ENCODE measurements at regions not wholly inside any gene's neighbourhood (a gene's known extent, or its start where the extent isn't known, plus 50 kb on each side); places are given as distances from the start of the nearest gene placed in this dataset.
A peak's percentile ranks its signal among the peaks of the same experiment; 100 is the strongest.

DNA sequence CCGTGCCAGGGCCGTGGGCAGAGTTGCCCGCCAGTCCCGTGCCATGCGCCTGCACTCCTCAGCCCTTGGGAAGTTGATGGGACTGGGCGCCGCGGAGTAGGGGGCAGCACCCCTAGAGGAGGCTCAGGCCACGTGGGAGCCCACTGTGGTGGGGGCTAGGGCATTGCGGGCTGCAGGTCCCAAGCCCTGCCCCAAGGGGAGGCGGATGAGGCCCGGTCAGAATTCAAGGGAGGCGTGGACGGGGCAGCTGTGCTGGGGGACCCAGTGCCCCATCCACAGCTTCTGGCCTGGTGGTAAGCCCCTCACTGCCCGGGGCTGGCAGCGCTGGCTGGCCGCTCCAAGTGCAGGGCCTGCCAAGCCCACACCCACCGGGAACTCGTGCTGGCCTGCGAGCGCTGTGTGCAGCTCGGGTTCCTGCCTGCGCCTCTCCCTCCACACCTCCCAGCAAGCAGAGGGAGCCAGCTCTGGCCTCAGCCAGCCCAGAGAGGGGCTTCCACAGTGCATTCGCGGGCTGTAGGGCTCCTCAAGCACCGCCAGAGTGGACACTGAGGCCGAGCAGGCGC, 317.8 kb downstream of the HAO1 start:
- H3K4me3 Mint-ChIP-seq, result no peak overlapping the region
- H3K9me3 Mint-ChIP-seq, result peaks cover 3% of the 10 kb centered on the region
- H3K4me1 Mint-ChIP-seq (ENCODE audit: low read depth in 2 of 2), result no peaks in the 10 kb centered on the region
- H3K36me3 Mint-ChIP-seq, result peaks cover 4% of the 10 kb centered on the region
- H3K27ac Mint-ChIP-seq, result no peak overlapping the region
- ATAC-seq (peak in 1 of 2 donors; percentile 33), DNase-seq (ENCODE audit: low spot score) (no peak)
- no peaks in the 10 kb centered on the region for H3K27me3 Mint-ChIP-seq

DNA sequence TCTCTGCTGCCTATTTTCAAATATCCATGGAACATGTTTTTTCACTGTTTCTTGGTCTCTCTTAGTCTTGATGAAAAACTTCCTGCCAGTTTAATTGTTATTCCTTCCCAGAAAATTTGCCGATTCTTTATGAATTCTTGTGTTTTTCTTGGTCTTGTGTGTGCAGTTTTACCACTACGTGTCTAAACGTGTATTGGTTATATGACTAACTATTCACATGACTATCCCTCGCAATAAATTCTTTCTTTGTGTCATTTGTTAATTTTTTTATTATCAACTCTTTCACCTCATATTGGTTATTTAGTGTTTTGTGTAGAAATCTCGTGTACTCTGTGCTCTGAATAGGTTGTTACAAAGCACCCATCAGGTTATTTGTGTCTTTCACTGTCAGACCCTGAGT, 315.4 kb downstream of the HAO1 start:
- H3K4me3 Mint-ChIP-seq, result no peak overlapping the region
- no peak for DNase-seq (ENCODE audit: low spot score)
- no peaks in the 10 kb centered on the region for H3K4me1 Mint-ChIP-seq (ENCODE audit: low read depth in 2 of 2)
- H3K27ac Mint-ChIP-seq, result no peak overlapping the region
- peaks cover 4% of the 10 kb centered on the region for H3K36me3 Mint-ChIP-seq
- no peak for ATAC-seq
- H3K9me3 Mint-ChIP-seq, result peaks cover 3% of the 10 kb centered on the region
- no peaks in the 10 kb centered on the region for H3K27me3 Mint-ChIP-seq

DNA sequence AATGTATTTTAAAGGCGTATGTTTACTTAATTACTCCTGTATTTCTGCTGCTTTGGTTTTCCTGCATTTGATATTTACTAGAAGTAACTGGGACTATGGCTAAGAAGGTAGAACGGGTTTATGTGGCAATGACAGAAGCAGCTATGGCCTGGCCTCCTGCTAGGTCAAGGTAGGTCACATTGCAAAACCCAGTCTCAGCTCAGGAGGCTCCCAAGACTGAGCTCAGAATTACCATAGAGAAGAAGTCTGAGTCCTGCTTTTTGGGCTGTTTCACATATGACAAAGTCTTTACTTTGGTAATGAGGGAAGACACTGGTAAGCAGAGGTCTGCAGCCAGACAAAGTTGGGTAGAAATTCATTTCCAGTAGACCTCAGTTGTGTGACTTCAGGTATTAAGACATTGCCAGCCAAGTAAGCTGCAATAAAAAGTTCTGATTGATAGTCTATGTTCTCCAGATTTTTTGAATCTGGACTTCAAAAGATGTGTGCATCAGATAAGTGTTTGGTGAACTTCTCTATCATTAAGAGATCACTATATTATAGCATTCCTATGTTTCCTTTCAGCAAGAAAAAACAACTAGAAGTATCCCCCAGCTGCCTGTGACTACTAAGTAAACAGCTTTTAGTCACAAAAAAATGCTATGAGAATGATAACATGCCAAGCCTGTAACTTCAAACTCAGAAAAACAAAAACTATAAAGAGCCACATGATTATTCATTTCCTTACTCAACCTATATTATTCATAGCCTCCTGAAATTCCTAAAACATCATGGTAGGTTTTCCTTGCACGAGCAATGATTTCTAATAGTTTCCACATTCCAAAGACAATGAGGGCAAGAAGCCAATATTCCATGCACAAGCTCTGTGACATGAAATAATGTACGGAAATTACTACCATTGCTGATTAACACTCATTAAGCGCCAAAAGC, 312.3 kb downstream of the HAO1 start:
- Mint-ChIP-seq H3K36me3 (peaks cover 4% of the 10 kb centered on the region), H3K27ac (no peak overlapping the region), H3K4me3 (no peak overlapping the region), H3K9me3 (no peaks in the 10 kb centered on the region), H3K4me1 (ENCODE audit: low read depth in 2 of 2) (no peaks in the 10 kb centered on the region), H3K27me3 (no peaks in the 10 kb centered on the region)
- DNase-seq (ENCODE audit: low spot score), result no peak
- no peak for ATAC-seq

DNA sequence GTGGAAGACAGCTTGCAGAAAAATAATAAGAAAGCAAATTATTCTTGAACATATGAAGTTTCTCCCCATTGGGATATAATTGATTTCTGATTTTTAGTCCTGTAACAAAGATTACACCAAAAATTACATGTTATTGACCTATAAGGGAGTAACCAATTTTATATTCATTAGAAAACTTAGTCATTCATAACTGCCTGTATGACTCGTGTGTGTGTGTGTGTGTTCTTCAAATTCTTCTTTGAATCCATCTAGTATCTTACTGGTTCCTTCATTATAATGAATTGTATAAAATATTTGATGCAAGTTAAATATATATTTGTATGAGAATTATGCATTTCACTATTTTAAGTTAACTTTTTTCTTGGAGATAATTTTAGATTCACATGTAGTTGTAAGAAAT, 310.4 kb downstream of the HAO1 start:
- Mint-ChIP-seq H3K4me3 (no peak overlapping the region), H3K9me3 (peaks cover 7% of the 10 kb centered on the region), H3K27me3 (no peaks in the 10 kb centered on the region), H3K36me3 (peaks cover 2% of the 10 kb centered on the region), H3K27ac (no peak overlapping the region), H3K4me1 (ENCODE audit: low read depth in 2 of 2) (no peaks in the 10 kb centered on the region)
- DNase-seq (ENCODE audit: low spot score), result no peak
- no peak for ATAC-seq

DNA sequence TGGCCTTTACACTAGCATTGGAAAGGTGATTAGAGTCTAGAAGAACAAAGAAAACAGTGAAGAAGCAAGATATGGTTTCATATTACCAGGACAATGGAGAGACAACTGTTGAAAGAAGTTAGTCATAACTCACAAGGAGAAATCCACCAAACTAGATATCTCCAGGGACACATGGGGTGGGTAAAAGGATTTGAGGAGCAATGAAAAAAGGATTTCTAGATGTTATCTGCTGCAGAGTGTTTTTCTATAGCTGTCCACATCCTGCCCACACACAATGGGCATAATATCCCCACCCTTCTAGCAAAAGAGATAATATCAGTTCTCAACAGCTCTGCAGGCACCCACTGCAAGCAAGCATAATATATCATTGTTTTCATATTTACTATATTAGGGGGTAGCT, 303.1 kb downstream of the HAO1 start:
- Mint-ChIP-seq H3K4me1 (ENCODE audit: low read depth in 2 of 2) (no peaks in the 10 kb centered on the region), H3K36me3 (no peaks in the 10 kb centered on the region), H3K27ac (no peak overlapping the region), H3K4me3 (no peak overlapping the region), H3K9me3 (peaks cover 7% of the 10 kb centered on the region), H3K27me3 (no peaks in the 10 kb centered on the region)
- ATAC-seq, result no peak
- no peak for DNase-seq (ENCODE audit: low spot score)

DNA sequence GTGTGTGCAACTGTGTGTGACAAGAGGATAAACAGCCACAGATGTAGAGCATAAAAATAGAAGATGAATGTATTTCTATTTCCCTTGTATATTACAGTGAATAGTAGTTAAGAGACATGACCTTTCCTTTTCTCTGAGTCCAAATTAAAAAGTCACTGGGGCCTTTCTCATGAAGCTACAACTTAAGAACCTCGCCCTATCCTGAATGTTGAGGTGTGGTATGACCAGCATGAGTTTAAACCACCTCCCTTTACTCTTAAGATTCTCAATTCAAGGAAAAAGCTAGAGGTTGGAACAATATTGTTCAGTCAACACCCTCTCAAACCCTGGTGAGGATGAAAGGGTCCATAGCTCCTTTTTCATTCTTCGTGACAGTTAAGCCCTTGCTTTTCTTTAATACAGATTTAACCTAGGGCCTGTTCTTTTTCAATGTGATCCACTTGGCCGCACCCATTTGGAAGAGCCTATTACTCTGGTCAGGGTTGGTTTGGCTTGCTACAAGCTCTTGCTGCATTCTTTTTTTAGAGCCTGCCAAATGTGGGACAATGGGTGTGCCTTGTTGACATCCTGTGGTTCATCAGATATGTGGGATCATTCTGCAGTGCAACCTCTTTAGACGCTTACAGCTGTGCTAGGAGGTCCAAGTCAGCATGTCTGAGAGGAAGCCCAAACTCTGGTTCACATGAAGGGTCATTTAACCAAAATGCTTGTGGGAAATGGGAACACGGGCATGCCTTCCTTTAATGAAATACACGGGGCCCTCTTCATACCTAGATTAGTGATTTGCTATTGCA, 290.0 kb downstream of the HAO1 start:
- peaks cover 9% of the 10 kb centered on the region for H3K9me3 Mint-ChIP-seq
- ATAC-seq (no peak), DNase-seq (ENCODE audit: low spot score) (no peak)
- no peaks in the 10 kb centered on the region for H3K4me1 Mint-ChIP-seq (ENCODE audit: low read depth in 2 of 2)
- no peak overlapping the region for H3K27ac Mint-ChIP-seq
- H3K4me3 Mint-ChIP-seq, result no peak overlapping the region
- H3K36me3 Mint-ChIP-seq, result no peaks in the 10 kb centered on the region
- H3K27me3 Mint-ChIP-seq, result no peaks in the 10 kb centered on the region

DNA sequence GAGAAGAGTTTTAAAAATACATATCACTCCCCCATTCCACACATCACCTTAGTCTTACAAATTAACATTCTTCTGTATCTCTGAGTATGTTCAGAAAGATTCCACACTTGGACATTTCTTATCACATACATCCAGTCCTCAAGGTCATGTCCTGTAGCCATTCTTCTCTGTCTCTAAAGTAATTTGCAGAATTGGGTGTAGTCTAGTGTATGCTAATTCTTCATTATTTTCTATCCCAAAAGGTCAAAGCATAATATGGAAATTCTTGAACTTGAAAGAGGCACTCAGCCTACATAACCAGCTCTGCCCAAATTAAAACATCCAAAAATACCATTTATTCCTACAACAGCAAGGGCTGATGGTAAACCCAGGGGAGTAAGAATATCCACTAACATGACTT, 286.0 kb downstream of the HAO1 start:
- Mint-ChIP-seq H3K4me3 (no peak overlapping the region), H3K4me1 (ENCODE audit: low read depth in 2 of 2) (no peaks in the 10 kb centered on the region), H3K36me3 (no peaks in the 10 kb centered on the region), H3K9me3 (peaks cover 8% of the 10 kb centered on the region), H3K27ac (no peak overlapping the region), H3K27me3 (no peaks in the 10 kb centered on the region)
- no peak for DNase-seq (ENCODE audit: low spot score)
- no peak for ATAC-seq

DNA sequence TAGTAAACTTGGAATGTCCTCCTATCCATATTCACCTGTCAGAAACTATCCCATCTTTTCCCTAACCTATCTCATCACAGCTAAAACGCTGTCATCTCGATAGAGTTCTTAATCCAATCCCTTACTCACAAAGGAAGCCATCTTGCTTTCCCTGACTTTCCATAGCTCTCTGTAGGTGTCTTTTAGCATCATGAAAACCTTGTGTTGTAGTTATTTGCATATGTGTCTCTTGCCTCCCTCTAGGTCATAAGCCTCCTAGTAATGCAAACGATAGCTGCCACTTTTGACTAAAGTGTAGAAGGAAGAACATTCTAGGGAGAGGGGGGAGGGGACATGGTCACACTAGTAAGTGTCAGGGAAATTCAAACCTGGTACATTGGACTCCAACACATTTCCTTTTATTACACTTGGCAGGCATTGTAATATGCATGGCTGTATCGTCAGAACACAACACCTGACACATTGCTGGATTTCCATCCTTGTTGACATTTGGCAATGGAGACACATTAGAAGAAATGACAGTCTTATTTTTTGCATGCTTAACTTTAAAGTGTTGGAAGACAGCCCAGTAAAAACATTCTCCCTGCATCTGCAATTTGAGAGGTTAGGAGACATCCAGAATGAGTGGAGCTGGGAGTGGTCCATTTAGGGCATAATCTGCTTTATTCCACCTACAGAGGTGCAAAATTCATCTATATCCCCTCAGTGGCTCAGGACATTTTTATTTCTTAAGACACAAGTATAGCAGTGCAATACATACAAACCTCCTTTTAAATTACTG, 283.4 kb downstream of the HAO1 start:
- no peak overlapping the region for H3K4me3 Mint-ChIP-seq
- H3K36me3 Mint-ChIP-seq, result no peaks in the 10 kb centered on the region

DNA sequence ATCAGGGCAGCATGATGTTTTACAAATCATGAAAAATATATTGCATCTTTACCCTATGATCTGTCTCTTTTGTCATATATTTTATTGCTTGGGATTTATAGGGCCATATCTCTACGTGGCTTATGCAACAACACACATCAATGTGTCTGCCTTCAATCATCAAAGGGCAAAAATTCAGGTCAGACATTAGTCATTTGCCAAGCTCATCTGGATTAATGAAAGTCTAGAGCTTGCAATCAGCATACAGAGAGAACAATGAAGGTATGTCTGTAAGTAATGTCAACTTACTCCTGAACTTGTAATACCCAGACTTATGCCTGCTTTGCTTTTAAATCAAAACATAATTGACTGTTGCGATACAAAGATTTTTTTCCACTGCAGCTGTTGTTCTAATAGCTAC, 282.7 kb downstream of the HAO1 start:
- Mint-ChIP-seq H3K36me3 (no peaks in the 10 kb centered on the region), H3K4me1 (ENCODE audit: low read depth in 2 of 2) (no peaks in the 10 kb centered on the region), H3K27me3 (no peaks in the 10 kb centered on the region), H3K4me3 (no peak overlapping the region), H3K27ac (no peak overlapping the region), H3K9me3 (peaks cover 5% of the 10 kb centered on the region)
- ATAC-seq, result no peak
- no peak for DNase-seq (ENCODE audit: low spot score)

More for the DNA sequence above, 283.4 kb downstream of the HAO1 start:
- Mint-ChIP-seq H3K27ac (no peak overlapping the region), H3K9me3 (peaks cover 4% of the 10 kb centered on the region), H3K27me3 (no peaks in the 10 kb centered on the region), H3K4me1 (ENCODE audit: low read depth in 2 of 2) (no peaks in the 10 kb centered on the region)
- DNase-seq (ENCODE audit: low spot score) (no peak), ATAC-seq (no peak)

DNA sequence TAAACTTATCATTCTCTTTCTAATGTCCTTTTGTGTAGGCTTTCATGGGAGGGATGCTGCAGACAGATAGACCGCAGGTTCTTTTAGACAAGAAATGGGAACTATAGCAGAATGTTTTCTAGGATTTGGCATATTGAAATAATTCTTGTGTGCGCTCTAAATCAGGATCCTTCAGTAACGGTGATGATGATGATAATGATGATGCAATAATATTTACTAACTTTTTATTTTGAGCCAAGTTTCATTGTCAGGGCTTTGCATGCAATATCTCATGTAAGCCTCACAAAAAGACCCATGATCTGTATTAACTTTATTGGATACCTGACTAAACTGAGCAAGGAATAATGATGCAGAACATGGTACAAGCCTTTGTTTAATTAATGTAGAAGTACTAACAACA, 280.1 kb downstream of the HAO1 start:
- Mint-ChIP-seq H3K36me3 (no peaks in the 10 kb centered on the region), H3K27me3 (no peaks in the 10 kb centered on the region), H3K4me1 (ENCODE audit: low read depth in 2 of 2) (no peaks in the 10 kb centered on the region), H3K27ac (no peak overlapping the region), H3K4me3 (no peak overlapping the region), H3K9me3 (peaks cover 5% of the 10 kb centered on the region)
- ATAC-seq (no peak), DNase-seq (ENCODE audit: low spot score) (no peak)

DNA sequence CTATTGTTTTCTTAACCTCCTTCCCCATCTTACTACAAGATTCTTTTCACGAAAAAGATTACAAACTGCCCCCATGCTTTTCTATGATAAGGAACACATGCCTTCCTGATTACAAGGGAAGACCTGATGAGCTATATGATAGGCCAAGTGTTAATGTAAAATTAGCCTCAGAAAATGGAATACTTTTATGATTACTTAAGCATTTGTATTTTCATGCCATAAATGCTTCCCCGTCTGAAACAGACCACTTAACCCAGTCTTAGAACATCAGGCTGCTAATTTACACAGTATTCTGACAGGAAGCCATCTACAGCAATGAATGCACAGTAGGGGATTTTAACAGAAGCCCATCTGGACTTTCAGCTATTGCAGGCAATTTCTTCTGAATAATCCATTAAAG, 274.9 kb downstream of the HAO1 start:
- no peak overlapping the region for H3K4me3 Mint-ChIP-seq
- no peak for DNase-seq (ENCODE audit: low spot score)
- no peak for ATAC-seq
- H3K4me1 Mint-ChIP-seq (ENCODE audit: low read depth in 2 of 2), result no peaks in the 10 kb centered on the region
- no peaks in the 10 kb centered on the region for H3K27me3 Mint-ChIP-seq
- no peaks in the 10 kb centered on the region for H3K36me3 Mint-ChIP-seq
- H3K9me3 Mint-ChIP-seq, result peaks cover 3% of the 10 kb centered on the region
- no peak overlapping the region for H3K27ac Mint-ChIP-seq

DNA sequence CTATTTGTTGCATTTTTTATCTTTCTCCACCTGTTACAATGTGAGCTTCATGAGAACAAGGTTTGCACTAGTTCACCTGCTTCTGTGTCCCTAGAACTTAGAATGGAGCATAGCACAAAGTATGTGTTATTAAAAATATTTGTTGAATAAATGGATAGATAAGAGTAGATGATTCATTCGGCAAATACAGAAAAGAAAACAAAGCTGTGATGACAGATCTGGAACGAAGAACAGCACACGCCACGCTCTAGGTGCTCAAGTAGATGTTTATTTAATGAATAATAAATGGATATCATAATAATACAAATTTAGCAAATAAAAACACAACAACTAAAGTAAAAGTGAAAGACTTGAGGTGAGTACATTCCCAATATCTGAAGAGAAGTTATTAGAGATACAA, 273.1 kb downstream of the HAO1 start:
- H3K9me3 Mint-ChIP-seq, result no peaks in the 10 kb centered on the region
- H3K36me3 Mint-ChIP-seq, result no peaks in the 10 kb centered on the region
- no peaks in the 10 kb centered on the region for H3K4me1 Mint-ChIP-seq (ENCODE audit: low read depth in 2 of 2)
- ATAC-seq (no peak), DNase-seq (ENCODE audit: low spot score) (no peak)
- H3K27ac Mint-ChIP-seq, result no peak overlapping the region
- no peak overlapping the region for H3K4me3 Mint-ChIP-seq
- H3K27me3 Mint-ChIP-seq, result no peaks in the 10 kb centered on the region

DNA sequence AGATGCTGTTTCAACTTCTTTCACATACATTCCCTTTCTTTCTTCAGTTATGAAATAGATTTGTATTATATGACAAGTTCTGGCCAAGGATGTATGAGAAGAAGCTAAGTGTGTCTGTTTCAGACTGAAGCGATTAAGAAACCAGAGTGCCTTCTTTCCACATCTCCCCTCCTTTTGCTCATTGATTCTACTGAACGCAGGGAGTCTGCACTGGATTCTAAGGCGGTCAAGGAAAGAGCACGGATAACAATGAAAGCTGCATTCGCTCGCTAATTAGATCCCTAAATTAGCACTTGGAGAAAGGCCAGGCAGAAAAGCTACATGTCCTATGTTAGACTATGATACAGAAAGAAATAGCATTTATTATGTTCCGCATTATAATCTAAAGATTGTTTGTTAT, 267.7 kb downstream of the HAO1 start:
- Mint-ChIP-seq H3K4me1 (ENCODE audit: low read depth in 2 of 2) (no peaks in the 10 kb centered on the region), H3K27ac (no peak overlapping the region), H3K36me3 (no peaks in the 10 kb centered on the region), H3K27me3 (no peaks in the 10 kb centered on the region), H3K4me3 (no peak overlapping the region), H3K9me3 (peaks cover 6% of the 10 kb centered on the region)
- DNase-seq (ENCODE audit: low spot score), result no peak
- no peak for ATAC-seq

Measured in natural killer cell treated with Interleukin-12 subunit alpha and Interleukin-12 subunit beta and Interleukin-15 and Interleukin-18, amount 100 ng/mL, for 72 hours (primary cell).